Peyer's patch (tissue), 4 donors: ENCODE measurements at regions not wholly inside any gene's neighbourhood (a gene's known extent, or its start where the extent isn't known, plus 50 kb on each side); places are given as distances from the start of the nearest gene placed in this dataset.

Source experiments
- POLR2A ChIP-seq, 2 donors: fragments of 450-650 bp; IDR thresholded peaks; one replicate each; pipeline ENCODE4 v1.5.1; 2017; ENCODE audit warnings: antibody characterized with exemption in 2 of 2, mild to moderate bottlenecking in 2 of 2, moderate library complexity in 2 of 2
- TF ChIP-seq, protein P1 (sequence below), 6 experiments: fragments of 450-650 bp in 4 of 6; fragments of 200-600 bp in 2 of 6; sonication (generic) in 1 of 6; IDR thresholded peaks; one replicate each; pipeline ENCODE4 v1.5.1; 2017 to 2019; ENCODE audit warnings: antibody characterized with exemption in 6 of 6, mild to moderate bottlenecking in 3 of 6, moderate library complexity in 1 of 6

- no peak for TF ChIP-seq POLR2A (IDR thresholded peaks at IDR 0.05)
- TF ChIP-seq, protein P1, sequence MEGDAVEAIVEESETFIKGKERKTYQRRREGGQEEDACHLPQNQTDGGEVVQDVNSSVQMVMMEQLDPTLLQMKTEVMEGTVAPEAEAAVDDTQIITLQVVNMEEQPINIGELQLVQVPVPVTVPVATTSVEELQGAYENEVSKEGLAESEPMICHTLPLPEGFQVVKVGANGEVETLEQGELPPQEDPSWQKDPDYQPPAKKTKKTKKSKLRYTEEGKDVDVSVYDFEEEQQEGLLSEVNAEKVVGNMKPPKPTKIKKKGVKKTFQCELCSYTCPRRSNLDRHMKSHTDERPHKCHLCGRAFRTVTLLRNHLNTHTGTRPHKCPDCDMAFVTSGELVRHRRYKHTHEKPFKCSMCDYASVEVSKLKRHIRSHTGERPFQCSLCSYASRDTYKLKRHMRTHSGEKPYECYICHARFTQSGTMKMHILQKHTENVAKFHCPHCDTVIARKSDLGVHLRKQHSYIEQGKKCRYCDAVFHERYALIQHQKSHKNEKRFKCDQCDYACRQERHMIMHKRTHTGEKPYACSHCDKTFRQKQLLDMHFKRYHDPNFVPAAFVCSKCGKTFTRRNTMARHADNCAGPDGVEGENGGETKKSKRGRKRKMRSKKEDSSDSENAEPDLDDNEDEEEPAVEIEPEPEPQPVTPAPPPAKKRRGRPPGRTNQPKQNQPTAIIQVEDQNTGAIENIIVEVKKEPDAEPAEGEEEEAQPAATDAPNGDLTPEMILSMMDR (IDR thresholded peaks at IDR 0.05) = no peak
Measured at GRCh38 chr4:3822230-3822947, 56.2 kb downstream of the ADRA2C start.
